Glutamatergic neuron (in vitro differentiated cells): ENCODE measurements at regions not wholly inside any gene's neighbourhood (a gene's known extent, or its start where the extent isn't known, plus 50 kb on each side); places are given as distances from the start of the nearest gene placed in this dataset.

ENCODE experiments used
- DNase-seq: peaks from one replicate; pipeline ENCODE4 v3.0.0; 2022
- H3K27ac Mint-ChIP-seq: one replicate; pipeline ENCODE4 v1.8.0; 2020; ENCODE audit warnings: mild to moderate bottlenecking, mixed read lengths, inconsistent platforms; ENCODE audit not compliant: unreplicated experiment
- H3K27me3 Mint-ChIP-seq: one replicate; pipeline ENCODE4 v1.8.0; 2020; ENCODE audit warnings: mild to moderate bottlenecking, moderate library complexity, mixed read lengths, inconsistent platforms; ENCODE audit not compliant: unreplicated experiment
- H3K36me3 Mint-ChIP-seq: one replicate; pipeline ENCODE4 v1.8.0; 2020; ENCODE audit warnings: mild to moderate bottlenecking, mixed read lengths, inconsistent platforms; ENCODE audit not compliant: unreplicated experiment
- H3K4me1 Mint-ChIP-seq: one replicate; pipeline ENCODE4 v1.8.0; 2020; ENCODE audit warnings: mild to moderate bottlenecking, low read depth, mixed read lengths, inconsistent platforms; ENCODE audit not compliant: unreplicated experiment
- H3K4me3 Mint-ChIP-seq: one replicate; pipeline ENCODE4 v1.8.0; 2020; ENCODE audit warnings: mild to moderate bottlenecking, mixed read lengths, inconsistent platforms; ENCODE audit not compliant: unreplicated experiment
- H3K9me3 Mint-ChIP-seq: one replicate; pipeline ENCODE4 v1.8.0; 2020; ENCODE audit warnings: mild to moderate bottlenecking, moderate library complexity, mixed read lengths, inconsistent platforms; ENCODE audit not compliant: unreplicated experiment
- TF ChIP-seq, protein P1 (sequence below): fragments of 200-600 bp; sonication (generic); IDR thresholded peaks from one replicate; pipeline ENCODE4 v1.5.0; 2021; ENCODE audit not compliant: partially characterized antibody, unreplicated experiment

DNA sequence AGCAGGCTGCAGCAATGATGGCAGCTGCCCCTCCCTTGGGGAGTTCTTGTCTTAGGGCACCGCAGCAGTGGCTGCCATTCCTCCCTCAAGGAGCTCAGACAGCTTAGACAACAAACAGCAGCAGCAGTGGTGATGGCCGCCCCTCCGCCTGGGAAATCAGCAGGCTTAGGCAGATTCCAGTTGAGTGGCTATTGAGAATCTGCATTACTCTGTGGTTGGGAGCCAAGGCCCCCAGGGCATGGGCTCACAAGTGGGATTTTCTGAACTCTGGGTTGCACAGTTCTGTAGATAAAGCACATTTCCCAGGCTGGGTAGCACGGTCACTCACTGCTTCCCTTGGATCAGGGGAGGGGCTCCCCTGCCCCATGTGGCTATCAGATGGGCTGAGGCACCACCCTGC, 1280.7 kb upstream of the TMPRSS15 start:
- peaks cover 6% of the 10 kb centered on the region for H3K9me3 Mint-ChIP-seq
- TF ChIP-seq, protein P1, sequence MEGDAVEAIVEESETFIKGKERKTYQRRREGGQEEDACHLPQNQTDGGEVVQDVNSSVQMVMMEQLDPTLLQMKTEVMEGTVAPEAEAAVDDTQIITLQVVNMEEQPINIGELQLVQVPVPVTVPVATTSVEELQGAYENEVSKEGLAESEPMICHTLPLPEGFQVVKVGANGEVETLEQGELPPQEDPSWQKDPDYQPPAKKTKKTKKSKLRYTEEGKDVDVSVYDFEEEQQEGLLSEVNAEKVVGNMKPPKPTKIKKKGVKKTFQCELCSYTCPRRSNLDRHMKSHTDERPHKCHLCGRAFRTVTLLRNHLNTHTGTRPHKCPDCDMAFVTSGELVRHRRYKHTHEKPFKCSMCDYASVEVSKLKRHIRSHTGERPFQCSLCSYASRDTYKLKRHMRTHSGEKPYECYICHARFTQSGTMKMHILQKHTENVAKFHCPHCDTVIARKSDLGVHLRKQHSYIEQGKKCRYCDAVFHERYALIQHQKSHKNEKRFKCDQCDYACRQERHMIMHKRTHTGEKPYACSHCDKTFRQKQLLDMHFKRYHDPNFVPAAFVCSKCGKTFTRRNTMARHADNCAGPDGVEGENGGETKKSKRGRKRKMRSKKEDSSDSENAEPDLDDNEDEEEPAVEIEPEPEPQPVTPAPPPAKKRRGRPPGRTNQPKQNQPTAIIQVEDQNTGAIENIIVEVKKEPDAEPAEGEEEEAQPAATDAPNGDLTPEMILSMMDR = no peak
- peaks cover 14% of the 10 kb centered on the region for H3K4me1 Mint-ChIP-seq
- H3K27ac Mint-ChIP-seq = peak overlapping the region; percentile 92
- peak; percentile 61 for DNase-seq
- H3K27me3 Mint-ChIP-seq = peaks cover 8% of the 10 kb centered on the region
- H3K36me3 Mint-ChIP-seq = peaks cover 4% of the 10 kb centered on the region
- no peak overlapping the region for H3K4me3 Mint-ChIP-seq

DNA sequence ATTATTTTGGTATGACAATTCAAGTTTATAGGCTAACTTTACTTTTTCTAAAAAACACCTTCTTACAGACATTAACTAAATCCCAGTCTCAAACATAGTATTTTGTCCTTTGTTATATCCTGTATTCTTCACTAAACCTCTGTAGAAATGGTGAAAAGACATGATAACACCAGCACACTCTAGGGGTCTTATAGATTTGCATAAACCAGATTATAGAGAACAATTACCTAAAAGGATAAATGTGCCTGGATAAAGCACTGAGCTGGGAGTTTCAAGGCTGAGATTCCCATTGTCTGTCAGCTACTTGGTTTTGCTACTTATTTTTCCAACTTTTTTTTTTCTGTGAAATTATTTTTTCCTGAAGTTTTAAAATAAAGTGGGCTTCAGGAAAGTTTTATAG, 1288.6 kb upstream of the TMPRSS15 start:
- Mint-ChIP-seq H3K27ac (no peak overlapping the region), H3K4me1 (no peaks in the 10 kb centered on the region), H3K4me3 (no peak overlapping the region), H3K36me3 (no peaks in the 10 kb centered on the region), H3K27me3 (no peaks in the 10 kb centered on the region), H3K9me3 (no peaks in the 10 kb centered on the region)
- TF ChIP-seq, protein P1 = no peak
- DNase-seq = no peak

DNA sequence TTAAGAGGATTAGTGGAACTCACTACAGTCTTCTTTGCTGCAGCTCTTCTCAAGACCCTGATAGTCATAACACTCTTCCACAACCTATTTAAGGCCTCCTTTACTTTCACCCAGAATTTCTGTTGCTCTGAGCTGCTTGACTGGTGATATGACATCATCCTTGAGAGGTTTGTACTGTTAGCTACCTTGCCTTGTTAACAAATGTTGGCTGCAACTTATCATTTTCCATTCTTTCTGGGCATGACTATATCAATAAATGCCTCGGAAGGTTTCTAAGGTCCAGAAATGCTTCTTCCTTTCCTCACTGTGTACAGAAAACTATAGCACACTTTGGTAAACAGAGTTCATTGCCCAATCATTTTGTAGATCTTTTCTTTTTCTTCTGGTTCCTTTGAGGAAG, 1292.2 kb upstream of the TMPRSS15 start:
- Mint-ChIP-seq H3K4me1 (no peaks in the 10 kb centered on the region), H3K27ac (no peak overlapping the region), H3K27me3 (no peaks in the 10 kb centered on the region), H3K9me3 (no peaks in the 10 kb centered on the region), H3K36me3 (no peaks in the 10 kb centered on the region), H3K4me3 (no peak overlapping the region)
- no peak for DNase-seq
- TF ChIP-seq, protein P1 = no peak

DNA sequence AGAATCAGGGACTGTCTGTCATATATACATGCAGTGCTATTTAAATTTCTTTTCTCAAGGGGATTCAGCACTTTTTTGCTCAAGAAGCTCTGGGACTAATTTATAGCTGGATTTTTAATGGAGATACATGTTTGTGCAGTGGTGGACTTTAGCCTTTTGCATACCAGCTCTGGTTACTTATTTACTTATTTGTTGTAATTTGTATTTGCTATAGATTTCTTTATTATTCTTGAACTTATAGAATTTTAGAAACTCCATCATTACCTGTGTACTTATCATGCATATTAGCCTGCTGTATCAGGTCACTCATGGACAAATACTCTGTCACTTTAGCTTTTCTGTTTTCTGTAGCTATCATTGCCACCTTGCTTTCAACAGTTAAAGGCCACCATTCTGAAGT, 1296.9 kb upstream of the TMPRSS15 start:
- Mint-ChIP-seq H3K9me3 (peaks cover 1% of the 10 kb centered on the region), H3K27me3 (no peaks in the 10 kb centered on the region), H3K4me3 (no peak overlapping the region), H3K27ac (no peak overlapping the region), H3K36me3 (no peaks in the 10 kb centered on the region), H3K4me1 (no peaks in the 10 kb centered on the region)
- no peak for DNase-seq
- TF ChIP-seq, protein P1 = no peak

DNA sequence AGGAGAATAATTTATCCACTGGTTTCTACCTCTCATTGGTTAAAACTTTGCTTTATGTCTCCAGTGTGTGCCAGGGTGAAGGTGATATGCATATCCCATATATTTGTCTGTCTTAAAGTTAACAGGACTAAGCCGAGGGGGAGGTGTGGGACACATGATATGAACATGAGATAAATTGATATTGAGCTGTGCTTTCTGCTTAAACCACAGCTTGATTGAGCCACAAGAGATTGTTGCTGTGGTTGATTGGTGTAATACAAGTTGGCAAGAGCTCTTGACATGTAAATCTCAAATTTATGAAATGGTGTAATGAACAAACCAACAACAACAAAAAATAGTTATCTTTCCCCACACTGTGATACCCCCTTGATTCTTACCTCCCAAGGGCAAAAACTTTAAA, 1295.5 kb upstream of the NCAM2 start:
- Mint-ChIP-seq H3K4me3 (no peak overlapping the region), H3K9me3 (peaks cover 6% of the 10 kb centered on the region), H3K4me1 (no peaks in the 10 kb centered on the region), H3K27me3 (no peaks in the 10 kb centered on the region), H3K36me3 (peaks cover 6% of the 10 kb centered on the region), H3K27ac (no peak overlapping the region)
- no peak for DNase-seq
- TF ChIP-seq, protein P1 = no peak
